ENCODE measurements at regions not wholly inside any gene's neighbourhood (a gene's known extent, or its start where the extent isn't known, plus 50 kb on each side); places are given as distances from the start of the nearest gene placed in this dataset.

GRCh38 chr2:122358729-122359128 lies 603.3 kb downstream of the TSN start:
- TF ChIP-seq POLR2AphosphoS5 (IDR thresholded peaks at IDR 0.05; ENCODE audit: low read depth) (no peak), GABPA (IDR thresholded peaks at IDR 0.05; ENCODE audit: low read depth) (no peak), CTCF (IDR thresholded peaks at IDR 0.05; ENCODE audit: insufficient read depth, low read length) (no peak), REST (IDR thresholded peaks at IDR 0.05; ENCODE audit: insufficient replicate concordance, low read depth) (no peak), SPI1 (IDR thresholded peaks at IDR 0.05; ENCODE audit: borderline replicate concordance, low read depth) (no peak)

Data from HL-60 (cell line).